HepG2 (cell line): ENCODE measurements at regions not wholly inside any gene's neighbourhood (a gene's known extent, or its start where the extent isn't known, plus 50 kb on each side); places are given as distances from the start of the nearest gene placed in this dataset.

Source experiments
- ATAC-seq: fragments of 200-7000 bp; cut with Tn5 transposase; 3 replicates; pipeline ENCODE4 v1.9.1; 2020; ENCODE audit warnings: mild to moderate bottlenecking, moderate library complexity
- BruUV-seq: library from RNA; stranded (reverse); fragments of 400-500 nt; replicated peaks from 2 replicates; lab custom pipeline; 2021; lab: Mats Ljungman, UMichigan
- CTCF ChIA-PET: fragments of 300-600 bp; formaldehyde crosslinking; extraction: SDS; loops from one replicate; lab custom pipeline; 2021; ENCODE audit warnings: low total read pairs, inconsistent platforms, low intra/inter-chr PET ratio; lab: Yijun Ruan, JAX
- POLR2A ChIA-PET: fragments of 350-600 bp; sonication (Branson Sonifier 250); formaldehyde crosslinking; loops from one replicate; lab custom pipeline; 2020; ENCODE audit warnings: antibody characterized with exemption, inconsistent platforms; lab: Yijun Ruan, JAX
- DNase-seq: peaks from one replicate; pipeline ENCODE4 v3.0.0-alpha.2; 2015; ENCODE audit warnings: low spot score
- FAIRE-seq: peaks from 3 replicates; lab custom pipeline; 2011; peaks lifted over from hg19 to GRCh38; lab: Jason Lieb, UNC
- H2AFZ ChIP-seq: one replicate; pipeline ENCODE4 v1.6.1; 2011; ENCODE audit warnings: low read length, inconsistent platforms
- H3K27ac ChIP-seq: fragments of 300-600 bp; 3 replicates; pipeline ENCODE4 v1.8.0; 2011; ENCODE audit warnings: mixed run types, mild to moderate bottlenecking, mixed read lengths, low read length, inconsistent platforms; ENCODE audit not compliant: insufficient read depth; ENCODE audit errors: extremely low read length
- H3K27me3 ChIP-seq, 2 experiments: fragments of 200-600 bp in 1 of 2; 2 replicates in 1 of 2; 3 replicates in 1 of 2; pipeline versions ENCODE4 v1.6.0 to v1.8.0; 2011; ENCODE audit warnings: low read length in 2 of 2, mild to moderate bottlenecking in 2 of 2, moderate library complexity in 2 of 2, inconsistent platforms in 1 of 2; ENCODE audit not compliant: insufficient read depth in 2 of 2, control insufficient read depth in 1 of 2
- H3K36me3 ChIP-seq, 2 experiments: fragments of 200-600 bp in 1 of 2; replicated peaks in 1 of 2; 2 replicates in 1 of 2; 3 replicates in 1 of 2; pipeline versions ENCODE4 v1.5.1 to v1.8.0; 2011; ENCODE audit warnings: low read length in 2 of 2, inconsistent platforms in 1 of 2; ENCODE audit not compliant: insufficient read depth in 2 of 2, control insufficient read depth in 1 of 2
- H3K4me1 ChIP-seq: 2 replicates; pipeline ENCODE4 v1.5.1; 2012; ENCODE audit warnings: low read length, inconsistent platforms; ENCODE audit not compliant: insufficient read depth
- H3K4me2 ChIP-seq: 2 replicates; pipeline ENCODE4 v1.6.0; 2011; ENCODE audit warnings: low read depth, low read length, inconsistent platforms
- H3K4me3 ChIP-seq, 3 experiments: fragments of 200-600 bp in 1 of 3; sonication (generic), shearing (Covaris generic) in 1 of 3; replicated peaks in 1 of 3; 2 replicates each; pipeline ENCODE4 v1.5.1; 2011 to 2016; ENCODE audit warnings: low read length in 3 of 3, inconsistent platforms in 2 of 3, low read depth in 2 of 3, mild to moderate bottlenecking in 2 of 3, control low read depth in 1 of 3, mixed read lengths in 1 of 3; ENCODE audit not compliant: insufficient read depth in 1 of 3
- H3K79me2 ChIP-seq: one replicate; pipeline ENCODE4 v1.6.1; 2011; ENCODE audit warnings: low read length, inconsistent platforms; ENCODE audit not compliant: insufficient read depth
- H3K9ac ChIP-seq: 2 replicates; pipeline ENCODE4 v1.6.0; 2011; ENCODE audit warnings: mild to moderate bottlenecking, low read depth, low read length, inconsistent platforms; ENCODE audit not compliant: insufficient read depth
- H3K9me3 ChIP-seq: 2 replicates; pipeline ENCODE4 v1.5.1; 2012; ENCODE audit warnings: mild to moderate bottlenecking, low read length
- H4K20me1 ChIP-seq: 2 replicates; pipeline ENCODE4 v1.6.0; 2011; ENCODE audit warnings: inconsistent platforms, mild to moderate bottlenecking, low read length, moderate library complexity; ENCODE audit not compliant: insufficient read depth
- ATF1 ChIP-seq: IDR thresholded peaks from 2 replicates; pipeline ENCODE4 v1.6.1; 2016; ENCODE audit warnings: mild to moderate bottlenecking, control low read depth
- ATF7 ChIP-seq, 2 experiments: fragments of 450-650 bp in 1 of 2; sonication (generic) in 1 of 2; formaldehyde crosslinking in 1 of 2; IDR thresholded peaks; 2 replicates each; pipeline versions ENCODE4 v1.4.0 to v1.6.1; 2016 to 2020; ENCODE audit warnings: antibody characterized with exemption in 1 of 2, mild to moderate bottlenecking in 1 of 2, missing genetic modification reagents in 1 of 2
- IKZF1 ChIP-seq: fragments of 450-650 bp; IDR thresholded peaks from 2 replicates; pipeline ENCODE4 v1.7.1; 2016
- ZBTB7A ChIP-seq: sonication (generic); formaldehyde crosslinking; IDR thresholded peaks from 2 replicates; pipeline ENCODE4 v1.8.0; 2022; ENCODE audit warnings: mild to moderate bottlenecking, missing genetic modification reagents
- ZNF557 ChIP-seq: sonication (generic); formaldehyde crosslinking; IDR thresholded peaks from 2 replicates; pipeline ENCODE4 v1.4.0; 2020; ENCODE audit warnings: missing genetic modification reagents
- WGBS: methylation state at CpG from one replicate; pipeline ENCODE4 v1.1.6; 2017; ENCODE audit warnings: low lambda C conversion rate; 5-methylcytosine and 5-hydroxymethylcytosine counted together
- in situ Hi-C: cut with HindIII; loops from 2 replicates; pipeline ENCODE4 v1.10.0; 2017; ENCODE audit warnings: low pct_unique_long_range_greater_than_20kb; ENCODE audit not compliant: extremely low pct_ligation_motif_present
- intact Hi-C: fragments of 100-400 bp; cut with micrococcal nuclease; formaldehyde crosslinking; loops from one replicate; pipeline ENCODE4 v1.10.0; 2022; ENCODE audit not compliant: unreplicated experiment
- TF ChIP-seq, protein P1 (sequence below): sonication (generic); formaldehyde crosslinking; IDR thresholded peaks from 2 replicates; pipeline ENCODE4 v1.8.0; 2022; ENCODE audit warnings: mild to moderate bottlenecking, missing genetic modification reagents; ENCODE audit not compliant: insufficient replicate concordance
- TF ChIP-seq, protein P2 (sequence below): sonication (generic); formaldehyde crosslinking; IDR thresholded peaks from 2 replicates; pipeline ENCODE4 v1.5.1; 2020; ENCODE audit warnings: mild to moderate bottlenecking, missing genetic modification reagents, moderate library complexity
- TF ChIP-seq, protein P3 (sequence below): sonication (generic); formaldehyde crosslinking; IDR thresholded peaks from 2 replicates; pipeline ENCODE4 v1.5.0; 2020; ENCODE audit warnings: mild to moderate bottlenecking, missing genetic modification reagents

DNA sequence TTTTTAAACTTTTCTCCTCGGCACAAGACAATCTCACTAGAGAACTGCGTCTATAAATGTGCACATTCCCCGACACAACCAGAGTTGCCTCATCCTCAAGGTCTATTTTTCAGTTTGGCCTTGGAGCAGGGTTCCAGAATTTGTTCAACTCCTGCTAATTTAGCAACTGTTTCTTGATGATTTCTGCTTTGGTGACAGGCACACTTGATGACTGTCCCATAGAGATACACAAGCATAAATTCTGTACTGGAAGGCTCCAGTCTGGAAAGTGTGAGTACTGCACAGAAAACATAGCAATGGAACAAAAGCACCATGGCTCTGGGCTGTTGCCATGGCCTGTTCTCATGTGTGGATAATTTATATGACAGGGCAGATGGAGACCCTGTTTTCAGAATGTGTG is 379.6 kb upstream of the PDZRN3 start:
- ChIA-PET POLR2A (no interaction called here), CTCF (no interaction called here)
- in situ Hi-C loops = no loop called here
- FAIRE-seq = no peak
- Histone ChIP-seq H3K36me3 (no peaks in the 10 kb centered on the region), H3K79me2 (no peaks in the 10 kb centered on the region), H3K9me3 (no peaks in the 10 kb centered on the region), H3K27ac (no peak overlapping the region), H3K9ac (no peak overlapping the region), H3K4me3 (no peak overlapping the region), H2AFZ (no peak overlapping the region), H3K4me1 (no peaks in the 10 kb centered on the region), H3K4me2 (no peak overlapping the region), H3K27me3 (no peaks in the 10 kb centered on the region), H4K20me1 (no peaks in the 10 kb centered on the region)
- BruUV-seq = no TSS peak
- intact Hi-C loops = no loop called here
- 1% methylated on average over 3 of the region's 3 CpGs for WGBS
- ATAC-seq = no peak
- DNase-seq = no peak
- TF ChIP-seq ZNF557 (CRISPR knock-in tag) (no peak), IKZF1 (no peak)
- TF ChIP-seq, protein P1, sequence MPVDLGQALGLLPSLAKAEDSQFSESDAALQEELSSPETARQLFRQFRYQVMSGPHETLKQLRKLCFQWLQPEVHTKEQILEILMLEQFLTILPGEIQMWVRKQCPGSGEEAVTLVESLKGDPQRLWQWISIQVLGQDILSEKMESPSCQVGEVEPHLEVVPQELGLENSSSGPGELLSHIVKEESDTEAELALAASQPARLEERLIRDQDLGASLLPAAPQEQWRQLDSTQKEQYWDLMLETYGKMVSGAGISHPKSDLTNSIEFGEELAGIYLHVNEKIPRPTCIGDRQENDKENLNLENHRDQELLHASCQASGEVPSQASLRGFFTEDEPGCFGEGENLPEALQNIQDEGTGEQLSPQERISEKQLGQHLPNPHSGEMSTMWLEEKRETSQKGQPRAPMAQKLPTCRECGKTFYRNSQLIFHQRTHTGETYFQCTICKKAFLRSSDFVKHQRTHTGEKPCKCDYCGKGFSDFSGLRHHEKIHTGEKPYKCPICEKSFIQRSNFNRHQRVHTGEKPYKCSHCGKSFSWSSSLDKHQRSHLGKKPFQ (CRISPR knock-in tag) = no peak

DNA sequence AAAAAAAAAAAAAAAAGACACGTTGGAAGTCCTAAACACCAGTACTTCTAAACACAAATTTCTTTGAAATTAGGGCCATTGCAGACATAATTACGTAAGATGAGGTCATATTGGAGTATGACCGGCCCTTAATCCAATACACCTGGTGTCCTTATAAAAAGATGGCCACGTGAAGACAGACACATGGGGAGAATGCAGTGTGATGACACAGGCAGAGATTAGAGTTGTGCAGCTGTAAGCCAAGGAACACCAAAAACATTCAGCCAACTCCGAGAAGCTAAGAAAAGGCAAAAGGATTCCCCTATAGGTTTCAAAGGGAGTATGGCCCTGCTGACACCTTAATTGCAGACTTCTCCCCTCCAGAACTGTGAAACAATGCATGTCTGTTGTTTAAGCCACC is 379.0 kb upstream of the PDZRN3 start:
- 21% methylated on average over 5 of the region's 5 CpGs for WGBS
- no peak overlapping the region for H3K27ac ChIP-seq
- ChIA-PET POLR2A (no interaction called here), CTCF (no interaction called here)
- no peaks in the 10 kb centered on the region for H4K20me1 ChIP-seq
- H3K27me3 ChIP-seq = no peaks in the 10 kb centered on the region
- no peak for DNase-seq
- no peaks in the 10 kb centered on the region for H3K36me3 ChIP-seq
- BruUV-seq = no TSS peak
- no peak overlapping the region for H3K4me3 ChIP-seq
- no peak for FAIRE-seq
- H3K9me3 ChIP-seq = no peaks in the 10 kb centered on the region
- H3K9ac ChIP-seq = no peak overlapping the region
- no peak overlapping the region for H3K4me2 ChIP-seq
- intact Hi-C loops (no loop called here), in situ Hi-C loops (no loop called here)
- no peak overlapping the region for H2AFZ ChIP-seq
- H3K4me1 ChIP-seq = no peaks in the 10 kb centered on the region
- TF ChIP-seq, protein P2, sequence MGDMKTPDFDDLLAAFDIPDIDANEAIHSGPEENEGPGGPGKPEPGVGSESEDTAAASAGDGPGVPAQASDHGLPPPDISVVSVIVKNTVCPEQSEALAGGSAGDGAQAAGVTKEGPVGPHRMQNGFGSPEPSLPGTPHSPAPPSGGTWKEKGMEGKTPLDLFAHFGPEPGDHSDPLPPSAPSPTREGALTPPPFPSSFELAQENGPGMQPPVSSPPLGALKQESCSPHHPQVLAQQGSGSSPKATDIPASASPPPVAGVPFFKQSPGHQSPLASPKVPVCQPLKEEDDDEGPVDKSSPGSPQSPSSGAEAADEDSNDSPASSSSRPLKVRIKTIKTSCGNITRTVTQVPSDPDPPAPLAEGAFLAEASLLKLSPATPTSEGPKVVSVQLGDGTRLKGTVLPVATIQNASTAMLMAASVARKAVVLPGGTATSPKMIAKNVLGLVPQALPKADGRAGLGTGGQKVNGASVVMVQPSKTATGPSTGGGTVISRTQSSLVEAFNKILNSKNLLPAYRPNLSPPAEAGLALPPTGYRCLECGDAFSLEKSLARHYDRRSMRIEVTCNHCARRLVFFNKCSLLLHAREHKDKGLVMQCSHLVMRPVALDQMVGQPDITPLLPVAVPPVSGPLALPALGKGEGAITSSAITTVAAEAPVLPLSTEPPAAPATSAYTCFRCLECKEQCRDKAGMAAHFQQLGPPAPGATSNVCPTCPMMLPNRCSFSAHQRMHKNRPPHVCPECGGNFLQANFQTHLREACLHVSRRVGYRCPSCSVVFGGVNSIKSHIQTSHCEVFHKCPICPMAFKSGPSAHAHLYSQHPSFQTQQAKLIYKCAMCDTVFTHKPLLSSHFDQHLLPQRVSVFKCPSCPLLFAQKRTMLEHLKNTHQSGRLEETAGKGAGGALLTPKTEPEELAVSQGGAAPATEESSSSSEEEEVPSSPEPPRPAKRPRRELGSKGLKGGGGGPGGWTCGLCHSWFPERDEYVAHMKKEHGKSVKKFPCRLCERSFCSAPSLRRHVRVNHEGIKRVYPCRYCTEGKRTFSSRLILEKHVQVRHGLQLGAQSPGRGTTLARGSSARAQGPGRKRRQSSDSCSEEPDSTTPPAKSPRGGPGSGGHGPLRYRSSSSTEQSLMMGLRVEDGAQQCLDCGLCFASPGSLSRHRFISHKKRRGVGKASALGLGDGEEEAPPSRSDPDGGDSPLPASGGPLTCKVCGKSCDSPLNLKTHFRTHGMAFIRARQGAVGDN (CRISPR knock-in tag) = no peak
- TF ChIP-seq, protein P3, sequence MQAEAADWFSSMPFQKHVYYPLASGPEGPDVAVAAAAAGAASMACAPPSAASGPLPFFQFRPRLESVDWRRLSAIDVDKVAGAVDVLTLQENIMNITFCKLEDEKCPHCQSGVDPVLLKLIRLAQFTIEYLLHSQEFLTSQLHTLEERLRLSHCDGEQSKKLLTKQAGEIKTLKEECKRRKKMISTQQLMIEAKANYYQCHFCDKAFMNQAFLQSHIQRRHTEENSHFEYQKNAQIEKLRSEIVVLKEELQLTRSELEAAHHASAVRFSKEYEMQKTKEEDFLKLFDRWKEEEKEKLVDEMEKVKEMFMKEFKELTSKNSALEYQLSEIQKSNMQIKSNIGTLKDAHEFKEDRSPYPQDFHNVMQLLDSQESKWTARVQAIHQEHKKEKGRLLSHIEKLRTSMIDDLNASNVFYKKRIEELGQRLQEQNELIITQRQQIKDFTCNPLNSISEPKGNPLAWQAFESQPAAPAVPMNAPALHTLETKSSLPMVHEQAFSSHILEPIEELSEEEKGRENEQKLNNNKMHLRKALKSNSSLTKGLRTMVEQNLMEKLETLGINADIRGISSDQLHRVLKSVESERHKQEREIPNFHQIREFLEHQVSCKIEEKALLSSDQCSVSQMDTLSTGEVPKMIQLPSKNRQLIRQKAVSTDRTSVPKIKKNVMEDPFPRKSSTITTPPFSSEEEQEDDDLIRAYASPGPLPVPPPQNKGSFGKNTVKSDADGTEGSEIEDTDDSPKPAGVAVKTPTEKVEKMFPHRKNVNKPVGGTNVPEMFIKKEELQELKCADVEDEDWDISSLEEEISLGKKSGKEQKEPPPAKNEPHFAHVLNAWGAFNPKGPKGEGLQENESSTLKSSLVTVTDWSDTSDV = no peak
- TF ChIP-seq ATF1 (CRISPR knock-in tag) (no peak), ZBTB7A (CRISPR knock-in tag) (no peak), ATF7 (IDR thresholded peaks at IDR 0.05) (0 out of 2 replicates have a peak, but pooled peaks have one; percentile 8), ATF7 (CRISPR knock-in tag; IDR thresholded peaks at IDR 0.05) (no peak)
- H3K79me2 ChIP-seq = no peaks in the 10 kb centered on the region
- ATAC-seq = no peak
